GM18870 (cell line): ENCODE measurements at regions not wholly inside any gene's neighbourhood (a gene's known extent, or its start where the extent isn't known, plus 50 kb on each side); places are given as distances from the start of the nearest gene placed in this dataset.
"Not testable (repeated sequence)": the region's sequence is repeated elsewhere in the genome, so short reads cannot be mapped to it uniquely, and the experiment has no call there.

ENCODE experiments used
- ATAC-seq: cut with Tn5 transposase; IDR thresholded peaks from one replicate; pipeline ENCODE4 v1.9.1; 2021; ENCODE audit warnings: moderate library complexity; ENCODE audit not compliant: unreplicated experiment

DNA sequence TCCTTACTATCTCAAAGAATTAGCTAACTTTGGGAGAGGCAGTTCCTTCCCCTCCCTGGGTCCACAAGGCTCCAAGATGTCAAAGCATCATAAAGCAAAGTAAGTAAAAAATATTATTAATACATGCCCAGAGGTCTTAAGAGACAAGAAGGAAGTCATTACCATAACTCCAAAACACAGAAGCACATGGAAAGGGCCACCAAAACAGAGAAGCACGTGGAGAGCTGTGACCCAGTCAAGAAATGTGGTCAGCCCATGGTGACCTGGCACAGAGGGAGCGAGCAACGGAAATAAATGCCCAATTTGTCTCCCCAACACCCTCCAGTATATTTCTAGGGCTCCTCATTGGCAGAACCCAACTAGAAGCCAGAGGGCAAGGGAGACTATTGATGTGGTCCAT, 277.5 kb upstream of the API5 start:
- no peak for ATAC-seq

DNA sequence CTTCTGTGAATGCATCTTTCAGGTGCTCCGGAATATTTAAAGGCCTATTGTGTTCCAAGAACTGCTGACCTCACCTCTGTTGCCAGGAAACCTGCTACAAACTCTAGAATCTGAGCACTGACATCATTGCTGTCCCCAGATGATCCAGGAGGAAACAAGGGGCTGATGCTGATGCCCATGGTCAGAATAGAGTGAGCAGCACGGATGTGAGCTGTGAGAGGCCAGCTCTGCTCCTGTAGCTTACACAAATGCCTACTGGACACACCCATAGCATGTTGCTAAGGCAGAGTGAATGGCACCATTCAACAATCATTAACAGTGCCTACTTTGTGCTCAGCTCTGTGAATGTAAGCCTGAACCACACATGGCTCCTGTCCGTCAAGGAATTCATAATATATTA, 276.7 kb upstream of the API5 start:
- no peak for ATAC-seq

GRCh38 chr11:43053638-43054412, 258.0 kb upstream of the API5 start:
- ATAC-seq, result no peak

- ATAC-seq, result no peak
Observed at GRCh38 chr11:43067681-43068080, 244.1 kb upstream of the API5 start.

DNA sequence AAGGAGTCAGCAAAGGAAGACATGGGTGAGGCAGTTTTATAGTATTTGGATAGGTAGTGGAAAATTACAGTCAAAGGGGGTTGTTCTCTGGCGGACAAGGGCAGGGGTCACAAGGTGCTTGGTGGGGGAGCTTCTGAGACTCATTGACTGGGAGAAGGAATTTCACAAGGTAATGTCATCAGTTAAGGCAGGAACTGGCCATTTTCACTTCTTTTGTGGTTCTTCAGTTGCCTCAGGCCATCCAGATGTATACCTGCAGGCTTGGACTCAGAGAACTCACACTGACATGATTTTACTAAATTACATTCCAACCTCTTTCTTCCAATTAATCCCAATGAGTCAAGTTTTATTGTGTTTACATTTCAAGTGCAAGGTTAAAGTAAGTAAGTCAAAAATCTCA, 240.5 kb upstream of the API5 start:
- ATAC-seq, result no peak

DNA sequence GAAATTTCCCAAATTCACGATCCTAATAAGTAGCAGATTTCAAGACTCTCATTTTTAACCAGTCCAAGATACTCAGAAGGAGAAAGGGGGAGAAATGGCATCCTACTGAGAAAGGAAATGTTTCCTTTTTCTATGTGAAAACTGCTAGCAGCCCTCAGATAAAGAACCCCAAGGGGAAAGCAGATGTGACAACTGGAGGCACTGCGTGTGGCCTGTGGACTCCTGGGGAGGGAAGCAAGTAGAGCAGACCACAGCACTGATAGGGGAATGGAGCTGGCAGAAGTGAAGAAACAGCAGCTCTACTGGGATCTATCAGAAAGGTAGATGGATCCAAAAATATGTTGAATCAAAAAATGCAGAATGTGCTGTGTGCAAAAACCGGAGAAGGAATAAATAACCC, 239.7 kb upstream of the API5 start:
- no peak for ATAC-seq

GRCh38 chr11:43072911-43073310, 238.9 kb upstream of the API5 start:
- no peak for ATAC-seq

DNA sequence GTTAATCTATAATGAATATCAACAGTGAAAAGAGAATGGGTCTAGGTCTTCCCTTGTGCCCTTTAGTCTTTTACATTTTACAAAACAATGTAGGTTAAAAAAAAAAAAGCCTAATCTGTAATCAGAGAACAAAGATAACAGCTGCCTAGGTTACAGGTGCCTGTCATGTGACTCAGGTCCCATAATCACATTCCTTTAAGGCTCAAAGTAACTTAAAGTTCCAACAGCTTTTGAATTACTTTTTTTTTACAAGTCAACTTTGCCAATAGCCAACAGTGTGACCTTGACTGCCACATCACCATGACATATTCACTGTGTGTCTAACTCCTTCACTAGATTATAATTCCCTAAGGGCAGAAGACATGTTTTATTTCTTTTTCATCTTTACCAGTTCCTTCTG, 237.0 kb upstream of the API5 start:
- no peak for ATAC-seq

- no peak for ATAC-seq
Observed at GRCh38 chr11:43101113-43101512, 210.7 kb upstream of the API5 start.

- no peak for ATAC-seq
Observed at GRCh38 chr11:43116071-43116470, 195.7 kb upstream of the API5 start.

DNA sequence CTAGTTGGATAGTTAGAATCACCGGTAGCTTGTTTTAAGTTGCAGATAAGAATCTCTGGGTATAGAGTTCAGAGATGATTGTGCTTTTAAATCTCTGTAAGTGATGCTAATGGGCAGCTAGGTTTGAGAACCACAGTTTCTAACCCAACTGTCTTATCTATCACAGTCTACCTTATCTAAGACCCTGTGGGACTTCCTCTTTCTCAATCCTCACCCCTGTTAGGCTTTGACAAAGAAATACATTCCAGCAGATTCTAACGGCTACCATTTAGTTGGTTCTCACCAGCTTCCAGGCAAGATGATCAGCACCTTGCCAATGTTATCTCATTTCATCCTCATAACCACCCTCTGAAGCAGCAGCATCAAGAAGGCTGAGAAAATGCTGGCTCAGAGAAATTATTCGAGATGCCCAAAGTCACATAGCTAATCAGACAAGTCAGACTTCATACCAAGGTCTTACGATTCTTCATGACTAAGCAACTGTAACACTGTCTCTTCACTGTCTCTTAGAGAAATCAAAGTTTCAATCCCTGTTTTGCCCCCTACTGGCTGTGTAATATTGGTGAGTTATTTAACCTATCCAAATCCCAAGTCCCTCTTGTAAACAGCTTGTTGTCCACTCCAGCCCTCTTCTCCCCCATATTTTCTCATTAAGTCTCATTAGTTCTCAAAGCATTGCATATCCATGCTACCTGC, 192.4 kb upstream of the API5 start:
- no peak for ATAC-seq

- no peak for ATAC-seq
Observed at GRCh38 chr11:43122546-43122945, 189.2 kb upstream of the API5 start.

- no peak for ATAC-seq
Observed at GRCh38 chr11:43123443-43123842, 188.4 kb upstream of the API5 start.

GRCh38 chr11:43124272-43124935, 187.4 kb upstream of the API5 start:
- ATAC-seq, result no peak

DNA sequence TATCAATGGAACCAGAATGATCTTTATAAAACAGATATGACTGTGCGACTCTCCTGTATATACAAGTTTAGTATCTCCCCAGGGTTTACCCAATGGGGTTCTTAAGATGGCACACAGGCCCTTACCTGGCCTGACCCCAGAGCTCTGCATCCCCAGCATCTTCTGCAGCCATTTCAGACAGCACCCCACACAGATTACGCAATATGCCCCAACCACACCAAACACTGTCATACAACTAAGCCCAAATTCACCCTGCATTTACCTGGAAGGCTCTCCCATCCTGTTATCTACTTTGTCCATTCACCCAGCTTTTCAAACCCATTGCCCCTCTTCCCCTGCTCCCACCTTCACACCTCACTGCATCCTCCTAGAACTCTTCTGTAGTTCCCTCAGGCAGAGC, 182.5 kb upstream of the API5 start:
- no peak for ATAC-seq

DNA sequence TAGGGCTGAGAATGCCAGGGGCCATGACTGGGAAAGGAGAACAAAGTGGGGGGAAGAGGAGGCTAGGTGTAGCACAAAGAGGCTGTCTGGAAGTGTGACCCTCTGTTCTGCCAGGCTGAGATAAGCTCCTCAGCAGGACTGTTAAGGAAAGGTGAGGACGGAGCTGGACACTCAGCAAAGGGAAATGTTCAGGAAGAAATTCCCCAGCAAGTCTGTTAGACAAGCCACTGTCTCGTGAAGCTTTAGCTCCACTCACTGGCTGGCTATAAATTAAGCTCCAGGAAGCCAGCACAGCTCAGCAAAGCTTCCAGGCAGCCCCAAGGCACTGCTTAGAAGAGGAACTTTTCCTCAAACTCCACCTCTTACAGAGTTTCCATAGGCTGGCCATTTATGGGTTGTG, 181.2 kb upstream of the API5 start:
- no peak for ATAC-seq

- peak; percentile 85 for ATAC-seq
Observed at GRCh38 chr11:43135966-43136534, 175.7 kb upstream of the API5 start.

DNA sequence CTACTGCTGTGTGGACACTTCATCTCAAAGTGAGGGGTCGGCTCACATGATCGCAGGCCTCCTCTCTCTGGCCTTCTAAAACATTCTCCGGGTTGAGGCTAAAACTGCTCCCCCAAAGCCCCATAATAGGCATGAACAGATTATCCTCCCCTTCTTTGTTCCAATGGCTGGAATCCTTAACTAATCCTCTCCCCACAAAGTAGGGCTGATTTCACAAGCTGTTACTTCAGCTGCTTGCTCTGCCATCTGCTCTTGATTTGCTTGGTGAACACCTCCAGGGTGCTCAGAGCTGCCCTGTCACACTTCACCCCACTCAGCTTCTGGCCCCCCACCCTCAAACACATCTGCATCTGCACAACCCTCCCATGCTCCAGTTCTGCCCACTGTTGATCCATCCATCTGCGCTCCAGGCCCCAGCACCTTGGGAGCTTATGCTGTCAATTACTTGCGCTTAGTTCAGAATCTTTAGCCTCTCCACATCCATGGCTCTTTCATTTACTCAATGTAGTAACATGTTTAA, 173.1 kb upstream of the API5 start:
- no peak for ATAC-seq

DNA sequence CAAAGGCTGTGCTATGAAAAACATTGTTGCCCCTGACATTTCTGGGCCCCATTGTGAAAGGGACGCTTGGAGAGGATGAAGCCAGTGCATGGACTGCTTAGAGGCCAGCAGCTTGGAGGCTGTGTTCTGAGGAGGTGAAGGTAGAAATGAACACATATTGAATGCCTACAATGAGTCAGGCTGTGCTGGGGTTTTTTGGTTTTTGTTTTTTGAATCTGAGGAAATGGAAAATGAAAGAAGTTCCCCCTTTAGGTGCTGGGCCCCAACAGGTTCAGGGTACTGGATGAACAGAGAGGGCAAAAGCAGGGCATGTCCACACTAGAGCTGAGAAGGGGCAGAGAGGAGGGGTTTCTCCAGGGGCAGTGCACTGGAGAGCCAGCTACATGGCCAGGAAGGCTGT, 166.1 kb upstream of the API5 start:
- peak; percentile 97 for ATAC-seq

GRCh38 chr11:43150697-43151096, 161.1 kb upstream of the API5 start:
- ATAC-seq, result no peak

- no peak for ATAC-seq
Observed at GRCh38 chr11:43164831-43165230, 147.0 kb upstream of the API5 start.

DNA sequence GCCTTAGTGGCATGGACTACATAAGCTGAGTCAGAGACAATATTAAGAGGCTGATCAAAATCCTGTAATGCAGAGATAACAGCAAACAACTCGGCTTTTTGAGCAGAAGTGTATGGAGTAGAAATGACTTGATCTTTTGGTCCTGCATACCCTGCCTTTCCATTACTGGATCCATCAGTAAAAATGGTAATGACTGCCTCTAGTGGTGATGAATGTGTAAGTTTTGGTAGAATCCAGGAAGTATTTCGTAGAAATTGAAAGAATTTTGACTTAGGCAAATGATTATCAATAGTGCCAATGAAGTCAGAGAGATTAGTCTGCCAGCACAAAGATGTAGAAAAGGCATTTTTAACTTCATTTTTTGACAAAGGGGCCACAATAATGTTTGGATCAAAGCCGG, 146.4 kb upstream of the API5 start:
- not testable (repeated sequence) for ATAC-seq
